BE2C (cell line): ENCODE measurements at regions not wholly inside any gene's neighbourhood (a gene's known extent, or its start where the extent isn't known, plus 50 kb on each side); places are given as distances from the start of the nearest gene placed in this dataset.

Source experiments
- DNase-seq: peaks from one replicate; pipeline ENCODE4 v3.0.0-alpha.2; 2020
- H3K27me3 ChIP-seq: fragments of 250-450 bp; sonication (Bioruptor Pico); 2 replicates; pipeline ENCODE4 v1.5.1; 2020; ENCODE audit warnings: mild to moderate bottlenecking
- H3K36me3 ChIP-seq: fragments of 250-450 bp; sonication (Bioruptor Pico); 2 replicates; pipeline ENCODE4 v1.5.1; 2020; ENCODE audit warnings: mild to moderate bottlenecking
- H3K4me1 ChIP-seq: fragments of 250-450 bp; sonication (Bioruptor Pico); 2 replicates; pipeline ENCODE4 v1.5.1; 2020
- H3K4me3 ChIP-seq: 2 replicates; pipeline ENCODE4 v1.5.1; 2011; ENCODE audit warnings: low read depth, low read length
- H3K9me3 ChIP-seq: fragments of 250-450 bp; sonication (Bioruptor Pico); 2 replicates; pipeline ENCODE4 v1.5.1; 2020
- CTCF ChIP-seq: IDR thresholded peaks from 2 replicates; pipeline ENCODE4 v1.5.1; 2012; ENCODE audit warnings: mild to moderate bottlenecking, low read depth, low read length

DNA sequence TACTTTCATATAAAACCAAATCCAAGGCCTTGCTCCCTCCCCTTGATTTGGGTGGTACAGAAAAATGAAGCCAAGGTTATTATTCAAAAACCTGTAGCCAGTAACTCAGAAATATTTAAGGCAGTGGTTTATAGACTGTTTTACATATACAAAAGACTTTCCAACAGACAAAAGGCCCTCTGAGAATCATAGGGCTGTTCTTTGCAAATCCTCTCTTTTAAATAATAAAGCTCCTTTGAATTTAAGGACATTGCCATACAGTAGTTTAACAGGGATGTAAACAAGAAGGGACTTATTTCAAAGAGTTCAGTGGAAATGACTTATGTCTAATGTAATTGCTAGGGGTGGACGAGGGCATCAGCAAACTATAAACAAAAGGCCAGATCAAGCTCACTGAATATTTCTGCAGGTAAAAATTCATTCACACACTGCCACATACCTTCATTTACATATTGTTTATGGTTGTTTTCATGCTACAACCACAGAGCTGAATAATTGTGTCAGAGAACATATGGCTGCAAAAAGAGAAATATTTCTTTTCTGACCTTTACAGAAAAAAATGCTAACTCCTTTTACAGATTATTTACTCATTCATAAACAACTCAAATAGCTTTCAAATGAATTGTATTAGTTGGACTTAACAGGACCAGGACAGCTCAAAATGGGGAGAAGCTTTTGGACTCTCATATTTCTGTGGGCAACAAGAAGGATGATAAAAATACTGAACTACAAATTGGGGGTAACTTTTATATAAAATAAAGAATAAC lies 665.6 kb downstream of the SLITRK1 start:
- no peak for TF ChIP-seq CTCF
- Histone ChIP-seq H3K4me3 (no peak overlapping the region), H3K9me3 (no peaks in the 10 kb centered on the region), H3K4me1 (no peaks in the 10 kb centered on the region), H3K36me3 (no peaks in the 10 kb centered on the region), H3K27me3 (no peaks in the 10 kb centered on the region)
- DNase-seq: no peak

DNA sequence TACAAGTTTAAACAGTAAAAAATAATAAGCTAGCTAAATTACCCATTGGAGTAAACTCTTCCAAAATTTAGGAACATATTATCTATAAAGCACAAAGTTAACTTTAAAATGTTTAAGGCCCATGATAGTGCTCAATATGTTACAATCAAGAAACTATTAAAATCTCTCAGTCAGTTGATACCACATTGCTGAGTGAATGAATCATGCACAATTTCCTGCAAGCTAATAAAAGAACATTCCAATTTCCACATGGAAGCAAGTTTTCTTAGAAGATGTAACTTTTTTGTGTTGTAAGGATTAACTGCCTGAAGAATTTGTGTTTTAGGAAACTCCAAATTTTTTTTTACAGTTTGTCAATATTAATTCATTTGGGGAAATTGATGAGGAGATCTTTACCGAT lies 666.6 kb downstream of the SLITRK1 start:
- no peaks in the 10 kb centered on the region for H3K9me3 ChIP-seq
- no peaks in the 10 kb centered on the region for H3K36me3 ChIP-seq
- H3K27me3 ChIP-seq: no peaks in the 10 kb centered on the region
- DNase-seq: no peak
- no peak for TF ChIP-seq CTCF
- H3K4me1 ChIP-seq: no peaks in the 10 kb centered on the region
- H3K4me3 ChIP-seq: no peak overlapping the region

- no peak for TF ChIP-seq CTCF
- Histone ChIP-seq H3K4me1 (no peaks in the 10 kb centered on the region), H3K4me3 (no peak overlapping the region), H3K9me3 (no peaks in the 10 kb centered on the region), H3K27me3 (no peaks in the 10 kb centered on the region), H3K36me3 (no peaks in the 10 kb centered on the region)
- DNase-seq: no peak
Measured at GRCh38 chr13:83214452-83214851, 667.8 kb downstream of the SLITRK1 start.

GRCh38 chr13:83211301-83211700 lies 671.0 kb downstream of the SLITRK1 start:
- H3K4me1 ChIP-seq: no peaks in the 10 kb centered on the region
- no peak overlapping the region for H3K4me3 ChIP-seq
- no peak for TF ChIP-seq CTCF
- no peaks in the 10 kb centered on the region for H3K27me3 ChIP-seq
- no peak for DNase-seq
- H3K9me3 ChIP-seq: no peaks in the 10 kb centered on the region
- no peaks in the 10 kb centered on the region for H3K36me3 ChIP-seq

GRCh38 chr13:83204886-83205285 lies 677.4 kb downstream of the SLITRK1 start:
- Histone ChIP-seq H3K4me3 (no peak overlapping the region), H3K36me3 (no peaks in the 10 kb centered on the region), H3K27me3 (no peaks in the 10 kb centered on the region), H3K4me1 (no peaks in the 10 kb centered on the region), H3K9me3 (no peaks in the 10 kb centered on the region)
- TF ChIP-seq CTCF: no peak
- DNase-seq: no peak

- Histone ChIP-seq H3K27me3 (no peaks in the 10 kb centered on the region), H3K9me3 (no peaks in the 10 kb centered on the region), H3K4me3 (no peak overlapping the region), H3K36me3 (no peaks in the 10 kb centered on the region), H3K4me1 (no peaks in the 10 kb centered on the region)
- TF ChIP-seq CTCF: no peak
- no peak for DNase-seq
Measured at GRCh38 chr13:83201506-83201905, 680.8 kb downstream of the SLITRK1 start.
